Body of pancreas (tissue), 4 donors: ENCODE measurements at regions not wholly inside any gene's neighbourhood (a gene's known extent, or its start where the extent isn't known, plus 50 kb on each side); places are given as distances from the start of the nearest gene placed in this dataset.

ENCODE experiments used
- POLR2A ChIP-seq, 3 donors: fragments of 450-650 bp; IDR thresholded peaks; one replicate each; pipeline ENCODE4 v1.6.1; 2016; ENCODE audit warnings: antibody characterized with exemption in 3 of 3, mild to moderate bottlenecking in 2 of 3
- TF ChIP-seq, protein P1 (sequence below), 7 experiments: fragments of 450-650 bp in 4 of 7; fragments of 200-600 bp in 3 of 7; sonication (generic) in 3 of 7; IDR thresholded peaks; one replicate each; pipeline ENCODE4 v1.5.1; 2016 to 2019; ENCODE audit warnings: antibody characterized with exemption in 7 of 7

DNA sequence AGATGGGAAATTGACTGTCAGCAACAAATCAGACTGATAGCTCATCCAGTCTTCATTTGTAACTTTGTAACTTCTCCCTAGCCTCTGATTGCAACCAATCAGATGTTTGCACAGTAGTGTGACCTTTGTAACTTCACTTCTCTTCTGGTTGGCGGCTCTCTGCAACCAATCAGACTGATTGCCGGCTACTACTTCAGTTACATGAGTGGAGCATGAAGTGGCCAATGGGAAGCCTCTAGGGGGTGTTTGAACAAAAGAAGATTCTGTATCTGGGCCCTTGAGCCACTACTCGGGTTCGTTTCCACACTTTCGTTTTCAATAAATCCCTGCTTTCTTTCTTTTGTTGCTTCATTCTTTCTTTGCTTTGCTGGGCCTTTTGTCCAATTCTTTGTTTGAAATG lies 1285.8 kb downstream of the TECRL start:
- TF ChIP-seq, protein P1, sequence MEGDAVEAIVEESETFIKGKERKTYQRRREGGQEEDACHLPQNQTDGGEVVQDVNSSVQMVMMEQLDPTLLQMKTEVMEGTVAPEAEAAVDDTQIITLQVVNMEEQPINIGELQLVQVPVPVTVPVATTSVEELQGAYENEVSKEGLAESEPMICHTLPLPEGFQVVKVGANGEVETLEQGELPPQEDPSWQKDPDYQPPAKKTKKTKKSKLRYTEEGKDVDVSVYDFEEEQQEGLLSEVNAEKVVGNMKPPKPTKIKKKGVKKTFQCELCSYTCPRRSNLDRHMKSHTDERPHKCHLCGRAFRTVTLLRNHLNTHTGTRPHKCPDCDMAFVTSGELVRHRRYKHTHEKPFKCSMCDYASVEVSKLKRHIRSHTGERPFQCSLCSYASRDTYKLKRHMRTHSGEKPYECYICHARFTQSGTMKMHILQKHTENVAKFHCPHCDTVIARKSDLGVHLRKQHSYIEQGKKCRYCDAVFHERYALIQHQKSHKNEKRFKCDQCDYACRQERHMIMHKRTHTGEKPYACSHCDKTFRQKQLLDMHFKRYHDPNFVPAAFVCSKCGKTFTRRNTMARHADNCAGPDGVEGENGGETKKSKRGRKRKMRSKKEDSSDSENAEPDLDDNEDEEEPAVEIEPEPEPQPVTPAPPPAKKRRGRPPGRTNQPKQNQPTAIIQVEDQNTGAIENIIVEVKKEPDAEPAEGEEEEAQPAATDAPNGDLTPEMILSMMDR (IDR thresholded peaks at IDR 0.05) = no peak
- no peak for TF ChIP-seq POLR2A (IDR thresholded peaks at IDR 0.05)
